ENCODE measurements at regions not wholly inside any gene's neighbourhood (a gene's known extent, or its start where the extent isn't known, plus 50 kb on each side); places are given as distances from the start of the nearest gene placed in this dataset.

DNA sequence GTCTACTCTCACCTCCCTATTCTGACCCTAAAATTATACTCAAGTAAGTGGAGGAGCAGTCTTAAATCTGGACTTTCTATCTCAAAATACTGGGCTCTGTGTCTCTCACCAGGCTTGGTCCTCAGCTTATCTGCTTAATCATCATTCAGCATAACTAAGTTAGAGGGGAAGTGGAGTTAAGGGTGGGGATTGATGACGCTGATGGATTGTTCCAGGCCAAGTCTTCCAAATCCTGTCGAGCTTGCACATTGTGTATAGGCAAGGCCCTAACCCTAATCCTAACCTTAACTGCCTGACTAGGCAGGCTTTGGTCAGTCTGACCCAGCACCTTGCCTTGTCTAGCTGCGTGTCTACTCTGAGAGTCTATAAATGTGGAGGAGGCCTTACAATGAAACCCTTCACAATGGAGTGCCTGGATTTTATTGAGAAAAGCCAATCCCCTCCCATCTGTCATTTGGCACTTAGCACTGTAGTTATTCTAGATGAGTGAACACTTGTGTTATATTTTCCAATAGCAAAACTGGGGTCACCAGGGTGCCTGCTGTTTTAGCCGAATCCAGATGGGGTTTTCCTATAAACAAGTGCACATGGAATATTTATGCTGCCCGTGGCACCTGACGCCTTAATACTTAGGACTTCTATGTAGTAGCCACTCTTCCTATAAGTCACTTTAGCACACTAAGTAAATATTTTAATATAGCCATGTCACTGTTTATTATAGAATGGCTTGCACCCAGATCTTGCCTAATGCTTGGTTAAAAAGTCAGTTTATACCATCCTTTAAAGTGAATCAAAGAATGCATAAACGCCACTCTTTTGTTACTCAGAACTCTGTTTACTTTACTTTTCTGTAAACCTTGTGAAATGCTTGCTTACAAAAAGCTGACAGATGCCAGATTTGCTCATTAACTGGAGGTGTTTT lies 193.2 kb upstream of the MYOCD start:
- TF ChIP-seq, protein P1, sequence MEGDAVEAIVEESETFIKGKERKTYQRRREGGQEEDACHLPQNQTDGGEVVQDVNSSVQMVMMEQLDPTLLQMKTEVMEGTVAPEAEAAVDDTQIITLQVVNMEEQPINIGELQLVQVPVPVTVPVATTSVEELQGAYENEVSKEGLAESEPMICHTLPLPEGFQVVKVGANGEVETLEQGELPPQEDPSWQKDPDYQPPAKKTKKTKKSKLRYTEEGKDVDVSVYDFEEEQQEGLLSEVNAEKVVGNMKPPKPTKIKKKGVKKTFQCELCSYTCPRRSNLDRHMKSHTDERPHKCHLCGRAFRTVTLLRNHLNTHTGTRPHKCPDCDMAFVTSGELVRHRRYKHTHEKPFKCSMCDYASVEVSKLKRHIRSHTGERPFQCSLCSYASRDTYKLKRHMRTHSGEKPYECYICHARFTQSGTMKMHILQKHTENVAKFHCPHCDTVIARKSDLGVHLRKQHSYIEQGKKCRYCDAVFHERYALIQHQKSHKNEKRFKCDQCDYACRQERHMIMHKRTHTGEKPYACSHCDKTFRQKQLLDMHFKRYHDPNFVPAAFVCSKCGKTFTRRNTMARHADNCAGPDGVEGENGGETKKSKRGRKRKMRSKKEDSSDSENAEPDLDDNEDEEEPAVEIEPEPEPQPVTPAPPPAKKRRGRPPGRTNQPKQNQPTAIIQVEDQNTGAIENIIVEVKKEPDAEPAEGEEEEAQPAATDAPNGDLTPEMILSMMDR (optimal IDR thresholded peaks at IDR 0.05 in 1 of 3, IDR thresholded peaks at IDR 0.05 in 1 of 3, conservative IDR thresholded peaks at IDR 0.05 in 1 of 3; ENCODE audit: extremely low read depth in 1 of 3, insufficient read depth in 2 of 3, low read length in 3 of 3): no peak
- TF ChIP-seq EZH2 (IDR thresholded peaks at IDR 0.05; ENCODE audit: low read length): no peak
